HEK293T (cell line): ENCODE measurements at regions not wholly inside any gene's neighbourhood (a gene's known extent, or its start where the extent isn't known, plus 50 kb on each side); places are given as distances from the start of the nearest gene placed in this dataset.

Experiments
- CTCF ChIA-PET: fragments of 350-600 bp; formaldehyde crosslinking; extraction: SDS; loops from one replicate; lab custom pipeline; 2021; ENCODE audit warnings: antibody characterized with exemption, inconsistent platforms; lab: Yijun Ruan, JAX
- POLR2A ChIA-PET: fragments of 350-600 bp; formaldehyde crosslinking; extraction: SDS; loops from one replicate; lab custom pipeline; 2020; ENCODE audit warnings: antibody characterized with exemption, inconsistent platforms; lab: Yijun Ruan, JAX
- DNase-seq: peaks from one replicate; pipeline ENCODE4 v3.0.0; 2012; ENCODE audit warnings: mixed read lengths; ENCODE audit errors: extremely low spot score
- ARNT ChIP-seq: fragments of 450-650 bp; IDR thresholded peaks from 2 replicates; pipeline ENCODE4 v1.6.1; 2017; ENCODE audit warnings: mild to moderate bottlenecking
- BHLHE40 ChIP-seq: fragments of 450-650 bp; IDR thresholded peaks from 2 replicates; pipeline ENCODE4 v1.6.1; 2016; ENCODE audit warnings: mild to moderate bottlenecking, moderate library complexity, borderline replicate concordance
- CTBP1 ChIP-seq: fragments of 450-650 bp; IDR thresholded peaks from 2 replicates; pipeline ENCODE4 v1.6.1; 2016; ENCODE audit warnings: borderline replicate concordance
- ELF4 ChIP-seq: fragments of 450-650 bp; IDR thresholded peaks from 2 replicates; pipeline ENCODE4 v1.6.1; 2017; ENCODE audit warnings: antibody characterized with exemption
- FOXA1 ChIP-seq: fragments of 450-650 bp; IDR thresholded peaks from 2 replicates; pipeline ENCODE4 v1.6.1; 2016; ENCODE audit warnings: mild to moderate bottlenecking
- FOXK2 ChIP-seq: fragments of 450-650 bp; IDR thresholded peaks from 2 replicates; pipeline ENCODE4 v1.6.1; 2016; ENCODE audit warnings: mild to moderate bottlenecking
- FOXM1 ChIP-seq: fragments of 450-650 bp; IDR thresholded peaks from 2 replicates; pipeline ENCODE4 v1.6.1; 2017; ENCODE audit warnings: mild to moderate bottlenecking, borderline replicate concordance
- HDGF ChIP-seq: fragments of 450-650 bp; IDR thresholded peaks from 2 replicates; pipeline ENCODE4 v1.6.1; 2017; ENCODE audit warnings: antibody characterized with exemption, borderline replicate concordance
- L3MBTL2 ChIP-seq: fragments of 450-650 bp; conservative IDR thresholded peaks from 2 replicates; pipeline ENCODE4 v1.6.1; 2016; ENCODE audit warnings: mild to moderate bottlenecking
- LEF1 ChIP-seq: fragments of 450-650 bp; IDR thresholded peaks from 2 replicates; pipeline ENCODE4 v1.6.1; 2017; ENCODE audit warnings: mild to moderate bottlenecking, borderline replicate concordance
- NFRKB ChIP-seq: fragments of 450-650 bp; IDR thresholded peaks from 2 replicates; pipeline ENCODE4 v1.6.1; 2016; ENCODE audit warnings: mild to moderate bottlenecking, moderate library complexity
- SP1 ChIP-seq: fragments of 450-650 bp; IDR thresholded peaks from 2 replicates; pipeline ENCODE4 v1.6.1; 2017
- SUZ12 ChIP-seq: fragments of 450-650 bp; IDR thresholded peaks from 2 replicates; pipeline ENCODE4 v1.6.1; 2016; ENCODE audit warnings: mild to moderate bottlenecking
- TARDBP ChIP-seq: fragments of 450-650 bp; IDR thresholded peaks from 2 replicates; pipeline ENCODE4 v1.6.1; 2016
- ZNF384 ChIP-seq: fragments of 450-650 bp; IDR thresholded peaks from 2 replicates; pipeline ENCODE4 v1.6.1; 2016
- TF ChIP-seq, protein P1 (sequence below): fragments of 450-650 bp; IDR thresholded peaks from 2 replicates; pipeline ENCODE4 v1.6.1; 2016

GRCh38 chr10:43901744-43902504 lies 253.2 kb upstream of the ZNF32 start:
- TF ChIP-seq HDGF = no peak
- DNase-seq = no peak
- ChIA-PET CTCF (interaction anchor here (1.1 kb wide), 1 partner anchor 59 kb away, joined by 3 read pairs; no protein-coding TSS in a partner anchor), POLR2A (no interaction called here)

GRCh38 chr10:43901302-43901701 lies 252.6 kb upstream of the ZNF32 start:
- DNase-seq = no peak
- ChIA-PET POLR2A (no interaction called here), CTCF (interaction anchor here (1.1 kb wide), 1 partner anchor 60 kb away, joined by 3 read pairs; no protein-coding TSS in a partner anchor)
- no peak for TF ChIP-seq LEF1
- no peak for TF ChIP-seq BHLHE40
- TF ChIP-seq SUZ12 = no peak
- no peak for TF ChIP-seq SP1
- TF ChIP-seq ZNF384 = no peak

GRCh38 chr10:43900571-43900970 lies 251.9 kb upstream of the ZNF32 start:
- ChIA-PET CTCF (interaction anchor here (1.1 kb wide), 1 partner anchor 61 kb away, joined by 3 read pairs; no protein-coding TSS in a partner anchor), POLR2A (no interaction called here)
- DNase-seq = no peak
- TF ChIP-seq FOXK2 = no peak
- TF ChIP-seq ELF4 = no peak
- no peak for TF ChIP-seq NFRKB
- TF ChIP-seq ARNT = no peak
- TF ChIP-seq BHLHE40 = no peak
- no peak for TF ChIP-seq TARDBP
- no peak for TF ChIP-seq SP1

- ChIA-PET CTCF (no interaction called here), POLR2A (no interaction called here)
- TF ChIP-seq CTBP1 = no peak
- TF ChIP-seq, protein P1, sequence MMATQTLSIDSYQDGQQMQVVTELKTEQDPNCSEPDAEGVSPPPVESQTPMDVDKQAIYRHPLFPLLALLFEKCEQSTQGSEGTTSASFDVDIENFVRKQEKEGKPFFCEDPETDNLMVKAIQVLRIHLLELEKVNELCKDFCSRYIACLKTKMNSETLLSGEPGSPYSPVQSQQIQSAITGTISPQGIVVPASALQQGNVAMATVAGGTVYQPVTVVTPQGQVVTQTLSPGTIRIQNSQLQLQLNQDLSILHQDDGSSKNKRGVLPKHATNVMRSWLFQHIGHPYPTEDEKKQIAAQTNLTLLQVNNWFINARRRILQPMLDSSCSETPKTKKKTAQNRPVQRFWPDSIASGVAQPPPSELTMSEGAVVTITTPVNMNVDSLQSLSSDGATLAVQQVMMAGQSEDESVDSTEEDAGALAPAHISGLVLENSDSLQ = no peak
- no peak for TF ChIP-seq FOXK2
- no peak for TF ChIP-seq ZNF384
- no peak for TF ChIP-seq LEF1
- no peak for TF ChIP-seq FOXM1
- no peak for TF ChIP-seq ELF4
- TF ChIP-seq HDGF = no peak
- no peak for TF ChIP-seq SUZ12
- TF ChIP-seq L3MBTL2 = no peak
- no peak for TF ChIP-seq NFRKB
- no peak for DNase-seq
These were observed 250.7 kb upstream of the ZNF32 start for GRCh38 chr10:43899224-43899959.

DNA sequence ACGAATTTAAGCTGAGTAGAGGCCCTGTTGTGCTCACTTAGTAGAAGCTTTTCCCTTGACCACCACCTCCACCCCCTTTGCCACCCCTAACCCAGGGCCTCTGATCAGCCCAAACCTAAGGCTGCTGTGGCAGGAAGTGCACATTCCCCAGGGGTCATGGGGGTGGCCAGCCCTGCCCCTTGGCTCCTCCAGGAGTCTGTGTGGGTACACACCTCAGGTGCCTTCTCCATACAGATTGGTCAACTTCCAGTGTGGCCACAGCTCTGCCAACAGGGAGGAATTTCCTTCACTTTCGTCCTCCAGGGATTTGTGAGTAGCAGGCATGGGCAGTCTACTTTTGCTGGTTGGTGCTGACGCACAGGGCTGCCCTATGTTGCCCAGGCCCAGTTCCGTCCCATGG lies 249.9 kb upstream of the ZNF32 start:
- POLR2A ChIA-PET = no interaction called here
- CTCF ChIA-PET = no interaction called here
- no peak for DNase-seq
- TF ChIP-seq FOXM1 (no peak), TARDBP (no peak), LEF1 (no peak), FOXK2 (no peak), ZNF384 (no peak), ELF4 (no peak), HDGF (no peak), FOXA1 (no peak), L3MBTL2 (no peak), BHLHE40 (no peak), ARNT (no peak), CTBP1 (no peak), SP1 (no peak), NFRKB (no peak), SUZ12 (no peak)
- TF ChIP-seq, protein P1 = no peak

GRCh38 chr10:43897765-43898419 lies 249.2 kb upstream of the ZNF32 start:
- ChIA-PET CTCF (no interaction called here), POLR2A (no interaction called here)
- TF ChIP-seq FOXA1 = no peak
- no peak for TF ChIP-seq ZNF384
- TF ChIP-seq BHLHE40 = no peak
- no peak for DNase-seq
